ENCODE measurements at regions not wholly inside any gene's neighbourhood (a gene's known extent, or its start where the extent isn't known, plus 50 kb on each side); places are given as distances from the start of the nearest gene placed in this dataset.

- no peak for TF ChIP-seq EZH2phosphoT487 (IDR thresholded peaks at IDR 0.05; ENCODE audit: borderline replicate concordance, low read length)
- TF ChIP-seq CTCF (conservative IDR thresholded peaks at IDR 0.05; ENCODE audit: low read depth, low read length), result no peak
- no peak for TF ChIP-seq EZH2 (IDR thresholded peaks at IDR 0.05; ENCODE audit: low read length, unreplicated experiment)
Measured at GRCh38 chr10:52500476-52500875, 186.4 kb downstream of the DKK1 start.
